Liver (tissue), 3 donors: ENCODE measurements at regions not wholly inside any gene's neighbourhood (a gene's known extent, or its start where the extent isn't known, plus 50 kb on each side); places are given as distances from the start of the nearest gene placed in this dataset.

ENCODE experiments used
- ATF3 ChIP-seq: IDR thresholded peaks from 2 replicates; pipeline ENCODE4 v1.6.1; 2016; ENCODE audit warnings: antibody characterized with exemption
- CTCF ChIP-seq: fragments of 150-350 bp; IDR thresholded peaks from 2 replicates; pipeline ENCODE4 v1.5.1; 2017; ENCODE audit warnings: improper control_type of control experiment, low read depth, low read length; ENCODE audit not compliant: missing input control
- JUND ChIP-seq, 2 donors: IDR thresholded peaks; 2 replicates each; pipeline ENCODE4 v1.6.1; 2016; ENCODE audit warnings: antibody characterized with exemption in 2 of 2
- RAD21 ChIP-seq, 2 donors: IDR thresholded peaks; 2 replicates each; pipeline ENCODE4 v1.6.1; 2016; ENCODE audit warnings: antibody characterized with exemption in 2 of 2, mild to moderate bottlenecking in 2 of 2
- ZBTB33 ChIP-seq: IDR thresholded peaks from 2 replicates; pipeline ENCODE4 v1.6.1; 2016; ENCODE audit warnings: antibody characterized with exemption
- donor health status: healthy.
- donor health status: healthy.

- TF ChIP-seq JUND (IDR thresholded peaks at IDR 0.05) (no peak), CTCF (no peak), RAD21 (IDR thresholded peaks at IDR 0.05) (no peak), ATF3 (no peak), ZBTB33 (no peak)
Measured at GRCh38 chr15:39253552-39253951, 327.3 kb upstream of the THBS1 start.
